Fibroblast of skin of left quadriceps (primary cell): ENCODE measurements at regions not wholly inside any gene's neighbourhood (a gene's known extent, or its start where the extent isn't known, plus 50 kb on each side); places are given as distances from the start of the nearest gene placed in this dataset.
"Not testable (repeated sequence)": the region's sequence is repeated elsewhere in the genome, so short reads cannot be mapped to it uniquely, and the experiment has no call there.

Experiments
- DNase-seq, 2 experiments: peaks; one replicate each; pipeline ENCODE4 v3.0.0-alpha.2; 2013; ENCODE audit warnings: low read depth in 2 of 2

- not testable (repeated sequence) for DNase-seq
Measured at GRCh38 chr5:136546441-136546840, 181.1 kb upstream of the TRPC7 start.

GRCh38 chr5:136545031-136545430 lies 179.7 kb upstream of the TRPC7 start:
- DNase-seq: not testable (repeated sequence)

DNA sequence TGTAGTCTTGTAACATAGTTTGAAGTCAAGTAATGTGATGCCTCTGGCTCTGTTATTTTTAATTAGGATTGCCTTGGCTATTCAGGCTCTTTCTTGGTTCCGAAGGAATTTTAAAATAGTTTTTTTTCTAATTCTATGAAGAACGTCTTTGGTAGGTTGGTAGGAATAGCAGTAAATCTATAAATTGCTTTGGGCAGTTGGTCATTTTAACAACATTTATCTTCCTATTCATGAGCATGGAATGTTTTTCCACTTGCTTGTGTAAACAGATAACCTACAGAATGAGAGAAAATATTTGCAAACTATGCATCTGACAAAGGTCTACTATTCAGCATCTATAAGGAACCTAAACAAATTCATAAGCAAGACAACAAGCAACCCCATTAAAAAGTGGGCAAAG lies 173.2 kb upstream of the TRPC7 start:
- no peak for DNase-seq

- no peak for DNase-seq
Measured at GRCh38 chr5:136529081-136529480, 163.7 kb upstream of the TRPC7 start.

DNA sequence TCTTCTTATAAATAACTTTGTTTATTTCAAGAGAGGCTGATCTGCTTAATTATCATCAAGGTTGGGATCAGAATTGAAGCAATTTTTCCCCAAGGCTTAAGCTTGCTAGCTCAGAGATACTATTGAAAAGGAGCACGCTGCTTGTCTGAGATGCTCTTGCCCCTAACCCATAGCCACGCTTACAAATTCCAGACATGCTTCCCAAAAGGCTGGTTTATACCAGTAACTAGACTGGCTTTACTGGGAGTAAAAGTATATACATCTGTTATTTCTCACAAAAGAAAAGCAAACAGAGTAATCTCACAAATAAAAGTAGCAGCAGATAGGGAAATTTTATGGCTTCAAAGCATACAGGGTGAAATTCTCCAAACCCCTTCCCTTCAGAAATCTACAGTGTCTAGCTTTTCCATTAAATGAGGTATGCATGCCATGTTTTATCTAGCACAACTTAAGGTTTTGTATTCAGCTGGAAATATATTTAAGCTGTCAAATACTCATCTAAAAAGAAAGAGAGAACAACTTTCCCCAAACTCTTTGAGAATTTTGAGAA lies 163.2 kb upstream of the TRPC7 start:
- no peak for DNase-seq

DNA sequence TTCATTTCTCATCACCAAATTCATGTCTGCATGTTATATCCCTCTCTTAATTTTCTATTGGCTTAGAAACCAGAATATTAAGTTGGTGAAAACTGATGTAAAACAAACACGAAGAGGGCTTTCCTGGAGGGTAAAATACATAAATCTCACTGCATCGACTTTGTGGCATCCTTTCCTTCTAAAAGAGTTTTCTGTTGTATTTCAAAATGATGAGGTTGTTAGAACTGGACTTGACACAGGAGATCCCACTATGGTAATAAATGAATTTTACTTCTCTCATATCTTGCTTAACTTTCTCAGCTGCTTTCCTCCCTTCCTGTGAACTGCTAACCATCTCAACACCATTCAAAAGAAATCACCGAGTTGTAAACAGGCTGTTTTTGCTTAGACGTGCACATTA lies 162.0 kb upstream of the TRPC7 start:
- DNase-seq: no peak

DNA sequence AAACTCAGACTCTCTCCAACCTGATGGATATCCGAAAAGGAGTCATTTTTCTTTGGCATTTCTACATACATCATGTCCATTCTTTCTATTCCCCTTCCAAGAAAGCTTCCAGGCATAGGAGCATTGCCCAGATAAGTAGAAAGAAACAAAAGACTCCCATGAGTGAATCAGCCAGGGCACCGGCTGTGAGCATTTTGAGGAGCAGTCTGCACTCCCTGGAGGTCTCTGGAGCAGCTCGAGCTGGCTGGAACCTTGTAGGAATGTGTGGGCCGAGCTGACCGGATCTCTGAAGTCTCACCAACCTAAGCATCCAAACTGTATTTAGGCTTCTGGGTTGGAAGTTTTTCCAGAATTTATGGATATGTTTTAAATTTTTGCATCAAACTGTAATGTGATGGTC lies 161.4 kb upstream of the TRPC7 start:
- no peak for DNase-seq

DNA sequence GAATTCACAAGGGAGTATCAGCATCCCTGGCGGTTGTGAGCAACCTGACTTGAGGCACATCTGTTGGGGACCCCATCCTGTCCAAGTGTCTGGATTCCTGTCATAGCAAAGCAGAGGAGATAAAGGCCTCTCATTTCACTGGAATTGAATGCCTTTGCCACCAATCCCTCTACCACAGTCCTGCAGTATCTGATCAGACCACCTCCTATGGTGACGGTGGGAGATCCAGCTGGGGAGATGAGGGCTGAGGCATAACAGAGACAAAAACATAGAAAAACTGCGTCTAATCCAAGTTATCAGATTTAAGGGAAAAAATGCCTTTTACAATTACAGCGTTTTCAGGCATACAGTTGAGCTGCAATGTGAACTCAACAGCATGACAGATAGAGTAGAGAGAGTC lies 160.7 kb upstream of the TRPC7 start:
- DNase-seq: no peak

DNA sequence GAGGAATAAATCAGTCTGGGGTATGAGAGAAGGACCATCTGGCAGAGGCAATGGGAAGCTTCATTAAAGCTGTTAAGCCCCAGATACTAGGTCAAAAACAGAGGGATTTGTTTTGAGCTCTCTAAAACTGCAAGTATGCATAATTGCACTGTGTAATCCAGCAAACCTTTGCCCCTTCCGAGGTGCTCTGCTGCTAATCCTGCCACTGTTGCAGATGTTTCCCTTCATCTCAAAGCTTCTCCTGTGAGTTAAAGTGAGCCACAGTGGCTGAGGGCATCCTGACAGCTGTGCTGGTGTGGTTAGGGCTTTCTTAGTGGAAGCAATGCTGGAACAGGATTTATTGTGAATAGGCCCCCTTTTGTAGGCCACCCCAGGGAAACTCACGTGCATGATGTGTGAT lies 160.3 kb upstream of the TRPC7 start:
- DNase-seq: no peak

DNA sequence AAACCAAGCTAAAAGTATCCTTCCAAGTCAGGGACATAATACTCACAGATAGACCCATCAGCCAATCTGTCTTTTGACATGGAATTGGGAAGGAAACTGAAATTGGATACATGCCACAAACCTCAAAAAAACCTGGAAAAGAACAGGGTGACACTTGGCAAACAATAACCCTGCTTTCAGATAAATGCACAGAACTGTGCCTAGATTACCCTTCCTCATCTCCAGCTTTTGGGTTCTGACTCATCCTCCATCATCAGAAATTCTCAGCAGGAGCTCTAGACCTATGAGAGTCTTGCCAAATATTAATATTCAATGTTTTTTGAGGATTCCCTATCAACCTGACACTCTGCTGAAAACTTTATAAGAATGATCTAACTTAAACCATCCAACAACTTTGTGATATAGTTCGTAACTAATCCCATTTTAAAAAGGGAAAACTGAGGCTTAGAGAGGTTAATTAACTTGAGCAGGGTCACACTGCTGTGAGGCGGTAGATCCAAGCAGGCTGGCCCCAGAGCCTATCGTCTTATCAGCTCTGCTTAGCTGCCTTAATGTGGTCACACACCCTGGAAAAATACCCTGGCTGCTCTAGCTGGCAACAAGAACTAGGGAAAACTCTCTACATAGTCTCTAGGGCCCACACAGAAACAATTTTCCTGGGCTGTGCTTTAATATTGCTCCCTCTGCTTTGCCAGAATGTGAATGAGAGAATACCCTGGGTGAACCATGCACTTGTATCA lies 157.0 kb upstream of the TRPC7 start:
- no peak for DNase-seq

- DNase-seq: no peak
Measured at GRCh38 chr5:136521696-136522095, 156.4 kb upstream of the TRPC7 start.

- no peak for DNase-seq
Measured at GRCh38 chr5:136518814-136519213, 153.5 kb upstream of the TRPC7 start.

- no peak for DNase-seq
Measured at GRCh38 chr5:136518174-136518573, 152.8 kb upstream of the TRPC7 start.

- no peak for DNase-seq
Measured at GRCh38 chr5:136517755-136518154, 152.4 kb upstream of the TRPC7 start.

- DNase-seq: no peak
Measured at GRCh38 chr5:136516637-136517036, 151.3 kb upstream of the TRPC7 start.

GRCh38 chr5:136513430-136513829 lies 148.1 kb upstream of the TRPC7 start:
- no peak for DNase-seq

DNA sequence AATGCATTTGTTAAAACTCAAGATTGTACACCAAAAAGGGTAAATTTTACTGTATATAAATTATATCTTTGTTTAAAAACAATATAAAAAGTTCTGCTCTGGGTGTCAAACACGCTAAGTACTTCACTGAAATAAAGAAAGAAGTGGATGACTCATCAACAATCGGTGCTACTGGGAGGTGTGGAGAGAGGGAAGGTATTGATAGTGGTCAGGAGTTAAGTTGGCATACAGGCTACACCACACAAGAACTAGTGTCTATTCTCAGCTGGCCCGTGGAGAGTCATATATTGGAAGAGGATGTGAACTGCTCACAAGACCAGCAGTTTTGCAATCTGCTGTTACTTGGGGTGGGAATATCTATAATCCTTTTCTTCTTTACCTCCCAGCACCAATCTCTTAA lies 145.7 kb upstream of the TRPC7 start:
- no peak for DNase-seq

DNA sequence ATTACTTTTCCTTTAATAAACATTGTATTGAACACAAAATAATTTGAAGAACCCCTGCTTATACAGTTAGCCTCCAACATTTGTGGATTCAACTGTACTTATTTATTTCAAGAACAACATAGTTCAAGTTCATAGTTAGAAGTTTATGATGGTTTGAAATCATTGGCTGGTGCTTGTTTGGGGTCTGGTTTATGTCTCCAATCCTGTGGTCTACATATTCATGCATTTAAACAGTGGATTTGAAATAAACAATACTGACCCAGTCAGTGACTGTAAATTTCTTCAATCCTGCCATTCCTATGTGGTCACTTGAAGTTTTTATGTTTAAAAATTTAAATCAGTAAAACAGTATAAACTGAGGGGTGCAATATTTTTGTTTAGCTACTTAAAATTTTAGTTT lies 145.1 kb upstream of the TRPC7 start:
- no peak for DNase-seq

- no peak for DNase-seq
Measured at GRCh38 chr5:136506131-136506530, 140.8 kb upstream of the TRPC7 start.

DNA sequence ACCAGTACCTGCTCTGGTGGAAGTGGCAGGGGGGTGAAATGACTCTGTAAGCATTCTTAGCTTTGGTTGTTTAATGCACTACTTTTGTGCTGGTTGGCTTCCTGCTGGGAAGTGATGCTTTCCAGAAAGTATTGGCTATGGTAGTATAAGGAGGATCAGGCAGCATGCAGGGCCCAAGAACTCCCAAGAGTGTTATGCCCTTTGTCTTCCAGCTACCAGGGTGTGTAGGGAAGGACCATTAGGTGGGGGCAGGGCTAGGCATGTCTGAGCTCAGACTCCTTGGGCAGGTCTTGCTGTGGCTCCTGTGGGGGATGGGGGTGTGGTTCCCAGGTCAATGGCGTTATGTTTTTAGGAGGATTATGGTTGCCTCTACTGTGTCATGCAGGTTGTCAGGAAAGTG lies 135.8 kb upstream of the TRPC7 start:
- DNase-seq: no peak

DNA sequence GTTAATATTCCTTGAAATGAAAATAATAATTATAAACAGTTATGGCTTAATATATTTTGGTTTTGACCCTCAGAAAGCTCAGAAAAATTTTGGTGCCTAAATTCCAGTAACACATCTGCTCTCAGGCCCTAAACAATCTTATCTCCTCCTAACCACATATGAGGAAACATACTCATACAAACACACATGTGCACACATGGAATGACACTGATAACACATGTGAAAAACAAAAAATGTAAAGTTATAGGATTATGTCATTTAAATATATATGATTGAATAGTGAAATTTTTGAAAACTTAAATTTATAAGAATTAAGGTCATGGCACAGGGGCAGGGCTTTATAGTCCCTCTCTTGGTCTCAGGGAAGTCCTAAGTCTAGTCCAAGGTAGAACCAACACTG lies 127.2 kb upstream of the TRPC7 start:
- DNase-seq: no peak

- no peak for DNase-seq
Measured at GRCh38 chr5:136491806-136492205, 126.5 kb upstream of the TRPC7 start.

DNA sequence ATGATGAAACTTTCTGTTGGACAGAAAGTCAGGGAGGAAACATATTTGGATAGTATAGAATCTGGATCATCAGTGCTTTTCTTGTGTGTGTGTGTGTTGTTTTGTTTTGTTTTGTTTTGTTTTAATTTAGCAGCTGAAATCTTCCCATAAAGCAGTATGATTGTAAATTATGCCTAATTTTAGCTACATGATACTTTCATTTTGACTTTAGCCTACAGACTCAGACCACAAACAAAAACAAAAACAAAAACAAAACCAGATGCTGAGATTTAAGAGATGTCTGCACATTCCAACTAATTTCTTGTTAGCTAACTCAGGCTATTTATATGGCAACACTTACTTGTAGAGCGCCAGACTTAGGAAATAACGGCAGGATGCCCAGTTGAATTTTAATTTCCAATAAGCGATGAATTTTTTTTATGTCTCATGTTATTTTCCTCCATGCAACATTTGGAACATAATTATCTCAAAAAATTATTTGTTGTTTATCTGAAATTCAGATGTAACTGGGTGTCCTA lies 119.5 kb upstream of the TRPC7 start:
- DNase-seq: no peak

- no peak for DNase-seq
Measured at GRCh38 chr5:136482206-136482605, 116.9 kb upstream of the TRPC7 start.
